ENCODE measurements at regions not wholly inside any gene's neighbourhood (a gene's known extent, or its start where the extent isn't known, plus 50 kb on each side); places are given as distances from the start of the nearest gene placed in this dataset.

DNA sequence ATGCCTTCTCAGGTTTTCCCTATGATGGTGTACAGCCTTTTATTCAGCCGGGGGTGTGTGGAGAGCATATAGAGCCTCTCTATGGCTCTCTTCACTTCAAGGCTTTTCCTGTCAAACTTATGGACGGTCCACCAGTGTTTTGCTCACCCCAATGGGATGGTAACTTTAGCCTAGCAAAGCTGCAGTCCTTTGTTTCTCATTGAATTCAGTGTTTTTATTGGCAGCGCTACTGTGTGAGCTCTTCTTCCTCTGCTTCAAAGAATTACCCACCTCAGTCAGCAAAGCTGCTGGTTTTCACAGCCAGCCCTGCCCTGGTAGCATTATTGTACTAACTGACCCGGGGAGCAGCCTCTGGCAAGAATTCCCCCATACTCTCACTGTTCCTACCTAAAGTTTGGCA lies 145.3 kb upstream of the RRP15 start:
- no peak for DNase-seq (ENCODE audit: low read depth, low spot score)

DNA sequence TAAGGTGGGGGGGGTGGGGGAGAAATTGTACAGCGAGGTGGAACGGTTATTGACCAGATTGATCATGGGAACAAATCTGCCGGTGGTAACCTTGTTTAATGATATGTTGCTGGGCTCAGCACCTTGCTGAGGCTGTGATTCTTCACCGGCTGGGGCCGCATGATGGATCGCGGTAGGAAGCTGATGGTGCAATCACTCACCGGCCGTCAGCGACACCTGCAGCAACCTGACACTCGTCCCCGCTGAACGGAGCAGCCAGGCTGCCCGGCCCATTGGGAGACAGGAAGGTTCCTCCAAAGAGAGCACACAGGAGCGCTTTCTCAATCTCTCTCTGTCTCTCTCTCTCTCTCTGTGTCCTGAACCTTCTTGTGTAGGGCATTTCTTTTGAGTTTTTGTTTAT lies 128.5 kb upstream of the RRP15 start:
- no peak for DNase-seq (ENCODE audit: low read depth, low spot score)

DNA sequence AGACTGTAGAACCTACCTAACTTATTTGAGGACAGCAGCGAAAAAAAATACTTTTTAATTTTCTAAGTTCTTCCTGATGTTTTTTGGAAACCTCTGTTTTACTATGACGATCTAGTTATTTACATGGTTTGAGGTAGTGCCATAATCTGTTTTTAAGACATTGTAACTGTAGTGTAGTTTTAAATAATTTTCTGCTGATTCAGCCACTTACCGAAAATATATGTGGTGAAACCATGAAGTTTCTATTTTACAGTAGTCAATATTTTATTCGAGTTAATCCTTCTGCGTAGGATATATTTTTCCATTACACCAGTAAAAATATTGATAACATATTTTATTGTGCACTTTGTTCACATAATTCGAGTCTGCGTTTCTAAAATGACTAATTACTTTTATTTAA lies 121.7 kb upstream of the RRP15 start:
- DNase-seq (ENCODE audit: low read depth, low spot score): no peak

DNA sequence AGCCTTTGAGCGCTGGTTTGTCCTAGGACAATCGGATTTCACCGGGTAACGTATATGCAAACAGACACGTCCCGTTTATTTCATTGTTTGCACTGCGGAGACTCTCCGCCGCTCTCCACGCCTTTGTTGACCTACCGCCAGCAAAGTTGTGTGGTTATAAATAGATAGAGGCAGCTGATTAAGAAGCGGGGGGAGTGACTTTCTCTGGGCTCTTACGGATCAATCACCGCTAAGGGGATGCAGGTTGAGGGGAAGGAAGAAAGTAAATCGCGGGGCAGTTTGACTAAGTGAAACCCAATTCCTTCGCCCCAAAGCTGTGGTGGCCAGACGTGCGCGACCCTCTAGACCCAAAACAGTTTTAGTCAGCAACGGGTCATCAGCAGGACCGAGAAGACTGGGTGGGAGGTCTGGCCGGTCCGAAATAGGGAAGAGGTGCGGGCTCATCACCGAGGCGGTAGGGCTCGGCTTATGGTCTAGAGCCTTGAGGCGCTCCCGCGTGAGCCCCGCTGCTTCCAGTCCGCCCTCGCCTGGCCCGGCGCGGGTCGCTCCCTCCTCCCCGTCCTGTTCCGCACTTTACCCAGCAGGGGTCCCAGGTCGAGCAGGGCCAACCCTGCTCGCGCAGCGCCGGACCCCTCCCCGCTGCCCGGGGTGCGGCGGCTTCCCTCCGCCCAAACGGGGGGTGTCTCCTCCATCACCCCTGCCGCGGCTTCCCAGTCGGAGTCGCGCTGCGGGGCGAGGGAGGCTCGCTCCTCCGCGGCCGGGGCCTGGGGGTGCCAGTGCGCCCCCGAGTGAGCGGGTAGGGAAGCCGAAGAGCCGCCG lies 120.8 kb upstream of the RRP15 start:
- peak; percentile 49 for DNase-seq (ENCODE audit: low read depth, low spot score)

DNA sequence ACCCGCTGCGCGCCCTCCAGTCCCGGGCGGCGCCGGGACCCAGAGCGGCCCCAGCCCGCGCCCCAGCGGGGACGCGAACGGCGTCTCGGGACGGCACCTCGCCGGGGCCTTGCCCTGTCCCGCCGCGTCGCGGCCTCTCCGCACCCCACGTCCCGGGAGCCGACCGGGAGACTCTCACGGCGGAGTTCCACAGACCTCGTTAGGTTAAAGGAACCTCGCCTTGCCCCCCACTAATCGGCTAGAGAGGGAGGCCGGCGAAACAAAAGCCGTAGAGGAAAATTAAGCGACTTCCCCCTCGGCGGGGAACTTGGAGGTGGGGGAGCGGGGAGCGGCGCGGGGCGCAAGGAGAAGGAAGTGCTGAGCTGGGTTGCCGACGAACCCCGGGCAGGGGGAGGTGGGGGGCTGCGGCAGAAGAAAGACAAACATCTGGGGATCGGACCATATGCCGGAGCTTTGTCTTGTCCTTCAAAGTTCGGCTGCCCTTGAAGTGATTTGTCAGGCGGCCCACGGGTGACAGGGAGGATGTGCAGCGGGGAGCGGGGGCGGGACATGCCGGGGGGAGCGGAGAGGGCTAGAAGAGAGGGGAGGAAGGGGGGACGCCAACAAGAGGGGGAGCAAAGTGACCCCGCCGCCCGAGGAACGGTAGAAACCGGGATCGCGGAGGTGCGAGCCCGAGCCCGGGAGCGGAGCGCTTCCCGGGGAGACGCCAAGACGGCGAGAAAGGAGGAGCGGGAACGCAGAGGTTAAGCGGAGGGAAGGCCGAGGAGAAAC lies 120.0 kb upstream of the RRP15 start:
- peak; percentile 34 for DNase-seq (ENCODE audit: low read depth, low spot score)

DNA sequence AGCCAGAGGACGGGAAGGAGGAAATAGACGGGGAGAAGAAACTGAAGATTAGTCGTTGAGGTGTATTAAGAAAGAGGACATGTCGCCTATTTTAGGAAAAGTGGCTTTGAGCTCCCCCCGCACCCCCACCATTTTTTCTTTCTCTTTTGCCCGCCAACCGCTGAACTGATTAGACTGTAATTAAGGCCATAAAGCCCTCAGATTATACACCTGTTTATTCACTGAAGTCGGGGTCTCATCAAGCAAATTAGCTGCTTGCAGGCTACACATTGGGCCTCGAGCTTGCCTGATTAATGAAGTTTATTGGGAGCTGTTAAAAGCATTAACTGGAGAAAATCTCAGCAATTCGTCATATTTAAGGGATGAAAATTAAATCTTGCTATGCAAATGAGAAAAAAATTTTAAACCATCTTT lies 119.4 kb upstream of the RRP15 start:
- no peak for DNase-seq (ENCODE audit: low read depth, low spot score)

DNA sequence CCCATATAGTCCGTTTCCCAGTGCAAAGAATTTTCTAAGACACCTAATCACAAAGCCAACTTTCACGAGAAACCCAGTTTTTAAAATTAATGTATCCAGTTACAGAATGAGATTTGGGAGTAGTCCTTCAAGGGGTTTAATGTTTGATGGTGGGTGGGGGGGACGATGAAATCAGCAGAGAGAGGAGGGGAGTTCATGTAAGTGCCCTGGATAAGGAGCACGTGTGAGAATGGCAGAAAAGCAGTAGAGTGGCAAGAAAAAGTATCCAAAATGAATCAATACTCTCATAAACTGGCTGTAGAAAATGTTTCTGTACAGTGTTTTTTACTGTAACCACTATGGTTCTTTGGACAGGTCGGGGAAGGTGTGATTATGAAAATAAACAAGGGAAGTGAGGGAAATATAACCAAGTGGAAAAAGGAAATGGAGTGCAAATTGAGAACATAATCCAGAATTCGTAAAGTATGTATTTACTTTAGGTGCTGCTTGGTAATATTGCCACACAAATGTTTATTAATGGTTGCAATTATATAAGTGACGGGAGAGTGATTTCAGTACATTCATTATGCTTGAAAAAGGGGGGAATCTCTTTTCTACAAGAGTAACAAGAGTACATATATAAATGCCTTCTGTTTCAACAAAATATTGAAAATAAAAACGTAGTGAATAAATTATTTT lies 118.7 kb upstream of the RRP15 start:
- DNase-seq (ENCODE audit: low read depth, low spot score): no peak

DNA sequence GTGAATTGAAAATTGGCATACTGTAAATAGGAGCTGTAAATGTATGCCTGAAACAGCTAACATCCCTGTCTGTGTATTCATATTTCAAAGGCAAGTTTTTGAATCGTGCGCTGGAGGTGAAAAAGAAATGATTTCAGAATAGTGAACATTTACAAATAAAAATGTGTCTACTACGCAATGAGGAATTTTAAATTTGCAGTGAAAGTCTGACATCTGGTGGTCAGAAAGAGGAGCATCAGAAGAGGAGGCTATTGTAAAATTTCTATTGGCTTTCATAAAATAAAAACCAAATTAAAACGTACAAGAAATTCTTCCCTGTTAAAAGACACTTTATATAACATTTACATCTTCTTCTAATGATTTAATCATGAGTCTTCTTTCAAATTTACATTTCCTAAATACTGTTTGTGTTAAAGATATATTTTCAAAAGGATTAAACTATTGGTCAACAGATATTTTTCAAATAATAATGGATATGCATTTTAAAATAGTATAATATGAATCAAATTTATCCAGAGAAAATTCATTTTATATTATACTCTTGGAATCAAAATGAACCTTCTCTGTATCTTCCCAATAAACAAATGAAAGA lies 113.7 kb upstream of the RRP15 start:
- DNase-seq (ENCODE audit: low read depth, low spot score): peak; percentile 60

DNA sequence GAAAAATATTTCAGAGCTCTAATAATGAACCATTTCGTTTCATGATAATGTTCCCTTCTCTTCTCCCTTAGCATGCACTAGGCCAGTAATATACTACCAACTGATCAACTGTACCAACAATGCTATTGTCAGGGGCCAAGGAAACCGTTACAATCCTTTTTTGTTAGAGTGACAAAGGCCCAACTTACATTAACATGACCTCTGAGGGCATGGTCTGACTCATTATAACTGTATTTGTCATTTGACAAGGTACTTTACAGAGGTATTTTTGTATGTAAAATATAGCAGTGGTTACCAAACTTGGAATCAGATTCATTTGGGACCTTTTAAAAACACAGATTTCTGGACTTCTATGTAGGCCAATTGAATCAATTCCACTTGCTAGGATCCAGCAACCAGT lies 102.6 kb upstream of the RRP15 start:
- DNase-seq (ENCODE audit: low read depth, low spot score): no peak

DNA sequence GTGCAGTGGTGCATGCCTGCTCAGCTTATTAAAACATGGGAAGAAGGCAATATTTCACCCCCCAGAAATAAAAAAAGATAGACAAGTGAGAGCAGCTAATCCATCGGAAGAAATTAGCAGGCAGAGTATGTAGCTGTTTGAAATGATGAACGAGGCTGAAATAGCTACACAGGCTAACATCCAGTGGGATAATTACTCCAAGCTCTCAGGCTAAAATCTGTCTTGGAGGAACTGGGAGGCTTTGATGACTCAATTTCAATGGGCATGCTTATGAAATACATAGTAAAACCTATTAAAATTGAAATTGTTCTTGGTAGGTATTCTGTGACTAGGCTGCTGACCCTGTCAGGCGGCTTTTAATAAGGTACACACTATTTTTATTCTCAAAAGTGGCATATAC lies 84.1 kb upstream of the RRP15 start:
- DNase-seq (ENCODE audit: low read depth, low spot score): no peak

DNA sequence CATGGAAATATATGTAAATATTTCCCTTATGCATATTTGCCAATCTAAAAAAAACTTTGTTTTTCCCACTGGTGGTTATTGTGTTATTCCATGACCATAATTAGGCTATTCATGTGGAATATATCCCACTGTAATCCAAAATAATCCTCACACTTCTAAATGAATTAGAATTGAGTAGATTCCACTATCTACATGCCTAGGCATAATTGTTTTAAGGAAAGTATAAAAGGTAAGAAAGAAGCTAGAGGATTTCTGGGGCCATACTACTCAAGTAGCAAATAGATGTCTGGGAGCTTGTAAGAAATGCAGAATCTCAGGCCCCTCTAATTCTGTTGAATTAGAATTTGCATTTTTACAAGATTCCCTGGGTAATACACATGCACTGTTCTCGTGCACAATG lies 83.5 kb upstream of the RRP15 start:
- DNase-seq (ENCODE audit: low read depth, low spot score): no peak

DNA sequence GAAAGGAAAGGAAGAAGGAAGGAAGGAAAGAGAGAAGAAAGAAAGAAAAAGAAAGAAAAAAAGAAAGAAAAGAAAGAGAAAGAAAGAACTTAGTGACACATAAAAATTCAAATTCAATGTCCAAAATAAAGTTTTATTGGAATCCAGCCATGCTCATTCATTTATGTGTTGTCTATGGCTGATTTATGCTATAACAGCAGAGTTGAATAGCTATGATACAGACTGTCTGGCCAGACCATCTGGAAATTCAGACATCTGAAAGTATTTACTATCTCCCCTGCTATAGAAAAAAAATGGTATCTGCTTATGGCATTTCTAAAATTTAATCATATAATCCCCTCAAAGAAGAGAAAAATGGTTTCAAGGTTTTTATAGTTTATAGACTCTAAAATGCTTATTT lies 79.4 kb upstream of the RRP15 start:
- DNase-seq (ENCODE audit: low read depth, low spot score): no peak

DNA sequence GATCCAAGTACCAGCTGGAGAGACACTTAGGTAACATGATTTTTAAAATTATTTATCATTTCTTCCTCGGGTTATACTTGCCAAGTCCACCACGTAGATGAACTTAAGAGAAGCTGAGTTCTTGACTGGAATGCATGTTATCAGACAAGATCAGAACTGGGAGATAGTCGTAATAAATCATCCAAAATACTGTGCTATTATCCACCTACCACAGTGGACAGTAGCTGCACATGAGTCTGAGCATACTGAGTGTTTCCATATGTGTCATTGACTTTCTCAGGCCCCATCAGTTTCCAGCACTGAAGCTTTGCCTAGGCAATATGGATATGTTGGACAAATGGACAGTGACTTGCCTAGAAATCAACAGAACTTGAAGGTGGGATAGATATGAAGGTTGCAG lies 77.9 kb upstream of the RRP15 start:
- DNase-seq (ENCODE audit: low read depth, low spot score): no peak

DNA sequence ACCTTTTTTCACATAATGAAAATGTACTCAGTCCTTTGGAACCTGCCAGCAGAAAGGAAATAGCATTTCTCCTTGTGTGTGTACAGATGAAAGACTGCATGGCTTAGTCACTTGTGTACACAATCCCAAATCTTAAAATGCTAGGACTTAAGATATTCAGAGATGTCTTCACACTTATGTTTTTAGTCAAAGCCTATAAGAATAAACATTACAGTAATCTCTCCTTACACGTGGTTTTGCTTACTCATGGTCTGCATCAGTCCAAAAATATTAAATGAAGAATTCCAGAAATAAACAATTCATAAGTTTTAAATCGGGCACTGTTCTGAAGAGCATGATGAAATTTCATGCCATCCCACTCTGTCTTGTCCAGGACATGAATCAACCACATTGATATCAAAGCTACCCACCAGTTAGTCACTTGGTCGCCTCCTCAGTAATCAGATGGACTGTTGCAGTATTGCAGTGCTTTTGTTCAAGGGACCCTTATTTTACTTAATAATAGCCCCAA lies 75.7 kb upstream of the RRP15 start:
- DNase-seq (ENCODE audit: low read depth, low spot score): peak; percentile 15

DNA sequence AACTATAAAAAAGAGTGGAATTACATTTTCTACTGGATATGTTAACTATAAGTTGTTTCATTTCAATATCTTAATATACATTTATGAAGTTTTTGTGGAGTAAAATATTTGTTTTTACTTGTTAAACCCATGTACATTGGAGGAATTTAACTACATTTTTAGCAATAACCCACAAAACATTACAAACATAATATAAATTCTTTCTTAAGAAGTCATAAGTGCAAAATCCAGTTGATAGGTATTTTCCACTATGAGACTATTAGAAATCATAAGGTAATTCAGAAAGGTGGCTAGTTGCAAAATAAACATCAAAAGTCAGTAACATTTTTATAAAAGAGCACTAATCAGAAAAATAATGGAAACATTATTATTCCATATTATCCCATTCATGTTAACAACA lies 73.9 kb upstream of the RRP15 start:
- peak; percentile 10 for DNase-seq (ENCODE audit: low read depth, low spot score)

DNA sequence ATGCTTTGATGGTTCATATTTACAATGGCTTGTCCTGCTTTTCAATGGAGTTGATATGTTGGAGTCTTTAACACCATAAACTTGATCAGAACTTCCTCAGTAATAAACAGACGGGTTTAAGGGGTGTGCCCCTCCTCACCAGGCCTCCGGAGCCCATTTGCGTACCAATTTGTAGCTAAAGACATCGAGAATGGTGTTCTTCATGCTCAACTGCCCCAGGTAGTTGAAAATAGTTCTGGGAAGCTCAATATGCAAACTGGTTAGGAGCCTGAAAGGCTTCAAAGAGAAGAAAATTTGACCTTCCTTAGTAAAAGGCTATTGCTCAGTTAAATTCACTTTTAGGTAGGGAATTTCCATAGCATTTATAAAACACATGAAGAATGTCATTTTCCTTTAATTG lies 68.1 kb upstream of the RRP15 start:
- no peak for DNase-seq (ENCODE audit: low read depth, low spot score)

DNA sequence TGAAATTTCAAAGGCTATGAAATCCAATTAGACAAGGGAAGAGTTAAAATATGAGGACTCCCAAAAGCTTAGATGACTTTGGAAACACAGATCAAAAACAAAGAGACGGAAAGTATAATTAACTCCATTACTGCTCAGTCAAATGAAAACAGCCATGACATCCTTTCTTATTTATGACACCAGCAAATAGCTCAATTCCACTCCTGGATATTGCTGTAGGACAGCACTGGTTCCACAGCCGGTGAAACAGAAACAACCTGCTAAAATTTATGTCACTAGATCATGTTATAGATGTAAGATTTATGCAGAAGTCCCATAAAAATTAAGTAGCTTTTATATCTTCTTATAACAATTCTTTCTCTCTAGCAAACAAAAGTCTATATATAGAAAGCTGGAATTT lies 65.6 kb upstream of the RRP15 start:
- DNase-seq (ENCODE audit: low read depth, low spot score): no peak

DNA sequence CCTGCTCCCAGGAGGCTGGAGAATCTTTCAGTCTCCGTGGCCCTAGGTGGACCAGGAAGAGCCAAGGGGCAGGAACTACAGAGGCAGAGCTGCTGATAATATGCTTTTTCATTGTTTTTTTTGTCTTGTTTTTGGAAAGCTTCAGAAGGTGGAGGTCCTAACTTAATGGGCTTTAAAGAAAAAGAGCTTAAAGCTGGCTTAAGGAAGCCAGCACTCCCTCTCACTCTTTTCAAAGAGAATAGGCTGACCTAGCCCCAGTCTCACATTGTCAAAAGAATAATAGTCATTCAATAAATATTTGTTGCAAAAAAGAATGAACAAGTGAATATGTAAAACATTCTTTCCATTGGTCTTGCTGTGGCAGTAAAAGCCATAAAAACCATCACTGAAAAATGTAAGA lies 61.0 kb upstream of the RRP15 start:
- no peak for DNase-seq (ENCODE audit: low read depth, low spot score)

DNA sequence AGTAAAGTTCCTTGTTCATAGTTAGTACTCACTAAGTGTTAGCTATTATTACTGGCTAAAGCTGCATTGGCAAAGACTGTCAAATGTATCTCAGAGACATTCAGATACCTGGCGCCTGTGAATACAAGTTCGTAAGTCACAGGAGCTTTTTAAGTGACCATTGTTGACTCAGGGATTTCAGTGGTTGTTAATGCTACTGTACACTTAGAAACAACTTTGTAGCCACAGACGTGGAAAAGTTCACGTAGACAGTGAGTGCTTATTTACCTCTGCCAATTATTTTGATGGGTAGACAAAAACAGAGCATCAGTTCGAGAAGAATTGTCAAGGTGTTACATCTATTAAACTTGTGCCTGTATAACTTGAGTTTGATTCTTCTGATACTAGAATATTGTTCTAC lies 59.1 kb upstream of the RRP15 start:
- DNase-seq (ENCODE audit: low read depth, low spot score): no peak
